Lung (tissue), 11 donors: ENCODE measurements at regions not wholly inside any gene's neighbourhood (a gene's known extent, or its start where the extent isn't known, plus 50 kb on each side); places are given as distances from the start of the nearest gene placed in this dataset.
A peak's percentile ranks its signal among the peaks of the same experiment; 100 is the strongest.

Experiments
- ATAC-seq: fragments of 200-7000 bp; cut with Tn5 transposase; one replicate; pipeline ENCODE4 v1.9.1; 2020; ENCODE audit warnings: moderate number of reproducible peaks; ENCODE audit not compliant: insufficient read depth, low FRiP score
- DNase-seq, 3 donors: peaks; one replicate each; pipeline ENCODE4 v3.0.0-alpha.2; 2013 to 2017
- H3K27ac ChIP-seq, 2 donors: one replicate each; pipeline ENCODE4 v1.5.1; 2013; ENCODE audit warnings: mild to moderate bottlenecking in 2 of 2, moderate library complexity in 2 of 2, control low read depth in 1 of 2, inconsistent platforms in 1 of 2, low read depth in 1 of 2, low read length in 1 of 2
- H3K27me3 ChIP-seq, 3 donors: one replicate each; pipeline ENCODE4 v1.5.1; 2013; ENCODE audit warnings: low read length in 2 of 3; ENCODE audit not compliant: control insufficient read depth in 3 of 3, insufficient read depth in 3 of 3
- H3K36me3 ChIP-seq, 4 donors: one replicate each; pipeline ENCODE4 v1.5.1; 2013; ENCODE audit warnings: low read length in 4 of 4, mild to moderate bottlenecking in 1 of 4, moderate library complexity in 1 of 4; ENCODE audit not compliant: control insufficient read depth in 4 of 4, insufficient read depth in 4 of 4
- H3K4me1 ChIP-seq, 5 donors: one replicate each; pipeline ENCODE4 v1.5.1; 2013; ENCODE audit warnings: low read length in 5 of 5, mild to moderate bottlenecking in 2 of 5, moderate library complexity in 1 of 5; ENCODE audit not compliant: control insufficient read depth in 5 of 5, insufficient read depth in 5 of 5
- H3K4me3 ChIP-seq: one replicate; pipeline ENCODE4 v1.5.1; 2013; ENCODE audit warnings: mild to moderate bottlenecking, control low read depth, moderate library complexity
- H3K9ac ChIP-seq, 2 donors: one replicate each; pipeline ENCODE4 v1.5.1; 2013; ENCODE audit warnings: low read length in 2 of 2, control low read depth in 1 of 2; ENCODE audit not compliant: insufficient read depth in 1 of 2
- H3K9me3 ChIP-seq, 4 donors: one replicate each; pipeline ENCODE4 v1.5.1; 2013; ENCODE audit warnings: low read length in 3 of 4, mild to moderate bottlenecking in 1 of 4, moderate library complexity in 1 of 4; ENCODE audit not compliant: control insufficient read depth in 4 of 4, insufficient read depth in 3 of 4
- CTCF ChIP-seq: IDR thresholded peaks from 2 replicates; pipeline ENCODE4 v1.5.1; 2012; ENCODE audit warnings: mild to moderate bottlenecking; ENCODE audit errors: control extremely low read depth, extremely low read depth
- whole genome bisulfite sequencing, 2 donors: extraction: QIAGEN DNeasy Blood & Tissue Kit; methylation state at CpG; one replicate each; pipeline ENCODE4 v1.1.7; 2013; 5-methylcytosine and 5-hydroxymethylcytosine counted together
- donor health status: control.
- donor health status: control.
- donor health status: Bipolar disorder and iron deficiency.
- donor health status: healthy.
- donor health status: DM: yes; HTN: yes; CAD: no.

GRCh38 chr1:88036345-88037014 is 647.6 kb upstream of the PKN2 start:
- WGBS, 2 donors, result 86 to 94% methylated on average over 12 of the region's 12 CpGs
- no peak for TF ChIP-seq CTCF
- H3K9ac ChIP-seq, result no peak overlapping the region
- ATAC-seq (no peak), DNase-seq (no peak)
- H3K9me3 ChIP-seq, result peaks cover 0 to 6% (median 1%) of the 10 kb centered on the region in 4 donors
- H3K4me3 ChIP-seq, result no peak overlapping the region
- no peak overlapping the region for H3K27ac ChIP-seq
- no peaks in the 10 kb centered on the region for H3K4me1 ChIP-seq
- no peaks in the 10 kb centered on the region for H3K27me3 ChIP-seq
- H3K36me3 ChIP-seq, result no peaks in the 10 kb centered on the region

- DNase-seq, result no peak
- H3K9me3 ChIP-seq, result peaks cover 0 to 6% (median 1%) of the 10 kb centered on the region in 4 donors
- H3K9ac ChIP-seq, result no peak overlapping the region
- no peak overlapping the region for H3K27ac ChIP-seq
- WGBS, 2 donors, result 81 to 93% methylated on average over 1 of the region's 1 CpG
- no peaks in the 10 kb centered on the region for H3K27me3 ChIP-seq
- H3K4me1 ChIP-seq, result no peaks in the 10 kb centered on the region
- H3K36me3 ChIP-seq, result no peaks in the 10 kb centered on the region
- no peak overlapping the region for H3K4me3 ChIP-seq
- no peak for TF ChIP-seq CTCF
- ATAC-seq, result no peak
Measured at GRCh38 chr1:88039240-88039639, 644.8 kb upstream of the PKN2 start.

GRCh38 chr1:88043834-88044233 is 640.2 kb upstream of the PKN2 start:
- Histone ChIP-seq H3K27ac (no peak overlapping the region), H3K9ac (no peak overlapping the region), H3K9me3 (peaks cover 0 to 2% (median 0%) of the 10 kb centered on the region in 4 donors), H3K4me3 (no peak overlapping the region), H3K27me3 (no peaks in the 10 kb centered on the region), H3K36me3 (no peaks in the 10 kb centered on the region), H3K4me1 (no peaks in the 10 kb centered on the region)
- no peak for TF ChIP-seq CTCF
- ATAC-seq, result no peak
- DNase-seq, result peak in 2 of 3 donors; percentile 31 to 67

- ATAC-seq, result no peak
- Histone ChIP-seq H3K36me3 (no peaks in the 10 kb centered on the region), H3K4me1 (peaks cover 0 to 3% (median 0%) of the 10 kb centered on the region in 5 donors), H3K27me3 (no peaks in the 10 kb centered on the region), H3K9ac (no peak overlapping the region), H3K9me3 (peaks cover 0 to 2% (median 0%) of the 10 kb centered on the region in 4 donors), H3K27ac (no peak overlapping the region), H3K4me3 (no peak overlapping the region)
- no peak for TF ChIP-seq CTCF
- no peak for DNase-seq
- 75 to 81% methylated on average over 1 of the region's 1 CpG for WGBS, 2 donors
Measured at GRCh38 chr1:88052167-88052566, 631.9 kb upstream of the PKN2 start.
